HG02588 (cell line): ENCODE measurements at regions not wholly inside any gene's neighbourhood (a gene's known extent, or its start where the extent isn't known, plus 50 kb on each side); places are given as distances from the start of the nearest gene placed in this dataset.
"Not testable (repeated sequence)": the region's sequence is repeated elsewhere in the genome, so short reads cannot be mapped to it uniquely, and the experiment has no call there.

Source experiments
- ATAC-seq: cut with Tn5 transposase; IDR thresholded peaks from one replicate; pipeline ENCODE4 v1.9.1; 2021; ENCODE audit warnings: mild to moderate bottlenecking, moderate library complexity; ENCODE audit not compliant: unreplicated experiment

DNA sequence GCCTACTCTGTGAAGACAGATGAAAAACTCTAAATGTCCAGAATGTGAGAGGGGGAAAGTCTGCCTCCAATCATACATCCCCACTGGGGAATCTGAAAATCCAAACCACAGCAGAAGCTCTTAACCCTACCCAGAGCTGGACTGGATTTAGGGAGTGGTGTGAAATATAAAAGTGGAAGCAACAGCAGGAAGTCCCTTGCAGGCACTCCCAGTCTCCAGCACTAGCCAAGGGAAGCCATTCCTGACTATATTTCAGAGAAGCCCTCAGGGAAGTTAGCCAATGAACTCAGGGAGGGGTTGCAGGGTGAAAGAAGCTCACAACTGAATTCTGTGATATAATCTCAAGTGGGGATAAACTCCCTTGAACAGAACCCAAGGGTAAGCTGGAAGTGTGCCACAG is 51.5 kb downstream of the CRPPA start:
- no peak for ATAC-seq

DNA sequence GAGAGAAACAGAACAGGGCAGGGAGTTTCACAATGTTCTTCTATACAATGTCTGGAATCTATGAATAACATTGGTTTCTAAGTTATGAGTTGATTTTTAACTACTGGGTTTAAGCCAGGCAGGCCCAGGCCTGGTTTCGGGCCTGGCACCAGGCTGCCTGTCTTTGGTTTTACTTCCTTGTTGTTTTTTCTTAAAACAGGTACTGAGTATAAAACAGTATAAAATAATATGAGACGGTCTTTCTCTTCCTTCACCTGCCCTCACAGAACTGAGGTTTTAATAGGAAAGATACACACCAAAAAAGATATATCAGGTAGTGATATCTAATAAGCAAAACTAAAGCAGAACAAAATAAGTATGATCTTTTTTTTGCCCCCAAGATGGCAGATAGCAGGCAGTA is 52.0 kb downstream of the CRPPA start:
- not testable (repeated sequence) for ATAC-seq

DNA sequence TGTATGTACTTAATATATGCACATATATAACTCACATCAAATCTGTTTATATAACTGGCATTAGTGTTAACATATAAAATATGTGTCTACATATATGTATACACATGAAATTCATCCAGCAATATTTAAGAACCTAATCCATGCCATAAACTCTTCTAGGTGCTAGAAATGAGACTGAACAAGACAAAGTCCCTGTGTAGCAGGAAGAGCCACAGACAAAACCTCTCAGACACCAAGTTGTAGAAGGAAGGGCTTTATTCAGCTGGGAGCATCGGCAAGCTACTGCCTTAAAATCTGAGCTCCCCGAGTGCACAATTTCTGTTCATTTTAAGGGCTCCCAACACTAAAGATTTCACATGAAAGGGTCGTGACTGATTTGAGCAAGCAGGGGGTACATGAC is 52.5 kb downstream of the CRPPA start:
- ATAC-seq: no peak

DNA sequence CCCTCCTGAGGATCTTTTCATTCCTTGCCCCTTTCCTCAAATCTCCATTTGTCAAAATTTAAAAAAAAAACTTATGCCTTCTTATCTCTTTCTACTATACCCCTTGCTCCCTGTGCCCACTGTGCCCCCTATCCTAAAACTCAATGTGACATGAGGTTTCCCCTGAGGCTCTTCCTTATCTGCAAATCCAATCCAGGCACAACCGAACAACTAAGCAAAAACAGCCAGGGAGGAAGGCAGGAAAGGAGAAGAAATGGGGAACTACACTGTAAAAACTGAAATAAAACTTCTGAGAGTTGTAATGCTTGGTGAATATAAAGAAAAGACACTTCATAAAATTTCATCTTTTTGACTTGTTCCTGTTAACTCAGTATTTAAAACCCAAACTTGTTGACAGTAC is 54.2 kb downstream of the CRPPA start:
- no peak for ATAC-seq

DNA sequence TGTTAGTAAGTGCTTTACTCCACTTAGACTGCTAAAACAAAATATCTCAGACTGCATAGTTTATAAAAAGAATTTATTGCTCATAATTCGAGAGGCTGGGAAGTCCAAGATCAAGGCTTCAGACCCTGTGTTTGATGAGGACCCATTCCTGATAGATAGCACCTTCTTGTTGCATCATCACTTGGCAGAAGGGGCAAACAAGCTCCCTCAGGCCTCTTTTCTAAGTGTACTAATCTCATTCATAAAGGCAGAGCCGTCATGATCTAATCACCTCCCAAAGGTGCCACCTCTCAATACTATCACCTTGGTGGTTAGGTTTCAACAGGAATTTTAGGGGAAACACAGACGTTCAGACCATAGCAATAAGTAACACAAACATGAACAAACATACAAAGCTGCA is 55.4 kb downstream of the CRPPA start:
- no peak for ATAC-seq

DNA sequence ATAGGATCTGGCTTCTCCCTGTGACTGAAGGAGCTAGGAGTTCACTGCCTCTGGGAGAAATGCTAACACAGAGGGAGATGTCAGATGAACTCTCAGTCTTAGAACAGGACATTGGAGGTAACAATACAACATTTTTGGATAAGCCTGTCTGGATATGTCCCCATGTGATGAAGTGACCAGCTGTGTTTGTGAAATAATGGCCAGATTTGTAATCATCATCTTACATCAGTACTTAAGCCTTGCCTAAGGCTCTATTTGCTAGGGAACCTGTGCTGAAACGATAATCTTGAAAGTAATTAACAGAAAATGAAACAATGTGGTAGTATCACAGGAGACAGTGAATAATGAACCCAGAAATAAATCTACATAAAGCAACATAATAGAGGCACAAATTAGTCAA is 56.2 kb downstream of the CRPPA start:
- peak; percentile 44 for ATAC-seq

DNA sequence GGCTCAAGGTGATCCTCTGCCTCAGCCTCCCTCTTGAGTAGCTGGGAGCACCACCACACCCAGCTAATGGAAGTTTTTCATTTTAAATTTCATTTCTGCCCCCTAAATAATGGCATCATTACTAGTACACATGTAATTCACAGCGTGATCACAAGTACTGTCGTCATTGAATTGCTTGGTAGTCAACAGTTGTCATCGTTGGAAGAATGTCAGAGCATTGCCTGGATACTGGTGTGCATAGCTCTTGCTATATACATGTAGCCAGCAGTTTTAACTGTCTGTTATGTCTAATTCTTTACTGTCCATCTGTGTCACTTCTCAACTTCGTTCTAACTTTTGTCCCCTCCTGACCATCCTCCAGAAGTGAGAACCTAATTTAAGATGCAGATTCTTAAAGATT is 62.1 kb downstream of the CRPPA start:
- no peak for ATAC-seq

DNA sequence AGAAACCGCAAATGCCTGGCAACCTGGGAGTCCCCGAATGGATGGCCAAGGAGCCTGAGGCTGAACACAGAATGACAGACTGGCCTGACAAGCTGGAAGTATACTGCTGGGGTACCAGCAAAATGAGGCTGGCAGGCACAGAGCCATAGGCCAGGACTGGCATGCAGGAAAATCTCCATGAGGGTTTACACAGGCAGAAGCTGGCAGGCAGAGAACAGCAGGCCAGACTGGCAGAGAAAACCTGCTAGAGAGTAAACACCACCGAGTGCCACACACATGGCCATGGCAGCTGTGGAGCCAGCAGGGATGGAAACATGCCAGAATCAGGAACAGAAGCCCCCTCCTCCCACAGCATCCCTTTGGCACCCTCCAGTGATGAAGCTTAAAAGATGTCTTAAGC is 63.4 kb downstream of the CRPPA start:
- ATAC-seq: no peak

DNA sequence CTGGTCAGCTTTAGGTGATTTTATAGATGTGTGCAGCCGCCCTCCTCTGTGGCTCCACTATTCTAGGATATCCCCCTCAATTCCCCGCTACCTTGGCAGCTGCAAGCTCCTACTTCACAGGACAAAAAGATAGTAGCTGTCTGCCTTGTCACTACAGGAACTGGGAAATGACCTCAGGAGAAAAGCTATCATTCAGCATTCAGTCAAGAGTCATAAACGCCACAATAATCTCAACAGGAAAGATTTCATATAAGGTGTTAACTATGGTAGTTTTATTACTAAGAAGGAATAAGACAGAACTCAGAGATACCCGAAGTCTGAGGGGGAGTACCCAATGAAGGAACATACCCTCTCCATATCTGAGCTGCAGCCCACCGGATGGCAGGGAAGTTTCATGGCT is 63.9 kb downstream of the CRPPA start:
- ATAC-seq: no peak

DNA sequence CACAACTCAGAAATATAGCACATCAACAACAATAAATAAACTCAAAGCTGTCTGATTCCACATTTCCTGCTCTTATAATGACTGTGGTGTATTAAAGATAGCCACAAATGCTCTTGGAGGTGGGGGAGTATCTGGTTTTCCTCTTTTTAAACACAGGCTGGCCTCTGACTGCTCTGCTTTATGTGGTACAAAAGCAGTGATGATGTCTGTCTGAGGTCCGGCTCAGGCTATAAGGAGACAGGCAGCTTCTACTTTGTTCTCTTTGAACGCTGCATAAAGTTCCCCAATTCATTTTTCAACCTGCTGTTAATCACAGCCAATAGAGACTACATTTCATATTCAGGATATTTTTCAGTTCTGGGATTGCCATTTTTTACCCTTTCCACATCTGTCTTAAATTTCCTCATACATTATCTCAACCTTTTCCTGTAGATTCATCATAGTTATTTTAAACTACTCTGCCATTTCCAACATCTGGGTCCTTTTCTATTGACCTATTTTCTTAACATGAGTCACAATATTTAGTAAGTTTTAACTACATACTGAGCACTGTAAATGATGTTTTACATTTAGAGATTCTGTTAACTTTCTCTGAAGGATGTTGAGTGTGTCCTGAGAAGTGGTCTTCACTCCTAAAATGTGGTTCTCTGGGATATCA is 64.9 kb downstream of the CRPPA start:
- ATAC-seq: no peak

DNA sequence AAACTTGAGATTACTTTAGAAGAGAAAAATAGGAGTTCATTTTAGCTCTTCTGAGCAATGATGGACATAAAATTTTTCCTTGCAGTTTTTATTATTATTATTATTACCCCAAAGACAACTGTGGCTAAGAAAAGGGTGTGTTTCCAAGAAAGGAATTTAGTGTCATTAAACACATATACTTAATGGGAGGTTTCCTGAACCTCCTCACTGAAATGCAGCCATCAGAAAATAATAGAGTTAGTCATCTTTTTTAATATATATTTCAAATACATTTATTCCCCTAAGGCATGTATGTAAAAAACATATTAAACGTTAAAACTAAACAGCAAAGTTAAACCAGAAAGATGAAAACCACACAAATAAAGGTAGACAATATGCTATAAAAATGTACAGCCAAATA is 66.8 kb downstream of the CRPPA start:
- ATAC-seq: no peak

DNA sequence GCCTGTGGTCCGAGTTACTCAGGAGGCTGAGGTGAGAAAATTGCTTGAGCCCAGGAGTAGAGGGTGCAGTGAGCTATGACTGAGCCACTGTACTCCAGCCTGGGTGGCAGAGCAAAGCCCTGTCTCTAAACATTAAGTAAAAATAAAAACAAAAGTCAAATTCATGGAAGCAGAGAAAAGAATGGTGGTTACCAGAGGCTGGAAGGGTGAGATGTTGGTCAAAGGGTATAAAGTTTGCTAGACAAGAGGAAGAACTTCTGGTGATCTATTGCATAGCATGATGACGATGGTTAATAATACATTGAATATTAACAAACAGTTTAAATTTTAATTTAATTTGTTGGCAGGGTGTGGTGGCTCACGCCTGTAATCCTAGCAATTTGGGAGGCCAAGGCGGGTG is 68.1 kb downstream of the CRPPA start:
- no peak for ATAC-seq

DNA sequence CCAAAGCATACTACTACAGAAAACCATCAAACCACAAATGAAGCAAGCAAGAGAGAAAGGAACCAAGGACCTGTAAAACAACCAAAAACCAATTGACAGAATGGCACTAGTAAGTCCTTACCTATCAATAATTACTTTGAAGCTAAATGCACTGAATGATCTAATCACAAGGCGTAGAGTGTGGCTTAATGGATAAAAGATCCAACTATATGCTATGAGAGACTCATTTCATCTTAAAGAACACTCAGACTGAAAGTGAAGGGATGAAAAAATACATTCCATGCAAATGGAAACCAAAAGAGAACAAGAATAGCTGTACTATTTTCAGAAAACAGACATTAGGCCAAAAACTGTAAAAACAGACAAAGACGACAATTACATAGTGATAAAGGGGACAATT is 70.7 kb downstream of the CRPPA start:
- peak; percentile 55 for ATAC-seq

DNA sequence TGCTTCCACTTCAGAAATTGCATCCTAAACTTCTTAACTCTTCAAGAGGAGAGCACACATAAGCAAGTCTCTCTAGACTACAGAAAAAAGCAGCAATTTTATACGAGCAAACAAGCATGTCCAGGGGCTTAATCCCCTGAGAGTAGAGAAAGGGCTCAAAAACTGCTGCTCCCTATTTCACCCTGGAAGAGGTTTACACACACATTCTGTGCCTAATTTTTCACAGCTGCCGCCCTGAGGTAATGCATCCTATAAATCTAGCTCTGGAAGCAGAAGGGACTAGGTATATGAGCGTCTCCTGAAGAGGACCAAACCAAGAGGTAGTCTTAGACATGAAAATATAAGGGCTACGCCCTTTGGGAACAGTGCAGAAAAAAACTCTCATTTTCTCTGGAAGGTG is 73.1 kb downstream of the CRPPA start:
- no peak for ATAC-seq

DNA sequence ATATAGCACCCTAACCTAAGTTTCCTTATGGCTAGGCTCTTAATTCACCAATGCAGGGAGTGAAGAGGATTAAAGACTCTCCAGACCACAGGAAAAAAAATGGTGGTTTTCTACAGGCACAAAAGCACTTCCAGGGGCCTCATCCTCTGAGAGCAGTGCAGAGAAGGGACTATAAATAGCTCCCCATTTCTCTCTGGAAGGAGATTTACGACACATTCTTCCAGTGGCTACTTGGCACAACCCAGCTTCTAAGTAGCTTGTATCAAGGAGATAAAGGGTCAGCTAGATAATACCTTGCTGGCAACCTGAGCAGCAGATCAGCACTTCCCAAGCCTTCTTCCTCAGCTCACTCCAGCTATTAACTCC is 73.5 kb downstream of the CRPPA start:
- ATAC-seq: no peak

DNA sequence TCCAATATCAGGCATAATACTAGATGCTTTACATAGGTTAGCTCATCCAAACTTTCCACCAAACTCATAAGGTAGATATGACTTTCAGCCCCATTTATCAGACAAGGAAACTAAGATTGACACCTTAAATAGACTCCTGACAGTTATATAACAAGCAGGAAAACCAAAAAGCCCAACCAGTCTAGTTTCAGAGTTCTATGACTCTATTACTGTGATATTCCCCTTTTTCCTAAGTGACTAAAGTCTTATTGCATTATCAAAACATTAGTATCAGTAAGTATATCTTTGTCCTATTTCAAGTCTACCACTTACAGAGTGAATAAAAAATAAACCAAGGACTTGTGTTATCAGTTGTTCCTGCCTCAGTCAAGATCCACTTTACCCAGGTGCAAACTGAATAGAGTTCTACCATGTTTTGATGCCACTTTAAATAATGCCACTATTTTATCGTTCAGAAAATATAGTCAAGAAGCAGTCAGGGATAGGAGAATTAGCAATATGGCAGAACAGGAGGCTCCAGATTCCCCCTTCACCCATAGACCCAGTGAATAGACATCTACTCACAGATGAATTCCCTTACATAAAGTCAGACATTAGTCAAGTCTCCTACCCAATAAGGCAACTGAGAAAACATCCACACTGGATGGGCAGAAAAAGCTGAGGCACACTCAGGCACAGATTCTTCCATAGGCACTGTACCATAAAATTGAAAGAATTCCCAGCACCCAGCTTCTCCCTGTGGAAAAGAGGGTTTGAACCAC is 74.1 kb downstream of the CRPPA start:
- ATAC-seq: no peak

DNA sequence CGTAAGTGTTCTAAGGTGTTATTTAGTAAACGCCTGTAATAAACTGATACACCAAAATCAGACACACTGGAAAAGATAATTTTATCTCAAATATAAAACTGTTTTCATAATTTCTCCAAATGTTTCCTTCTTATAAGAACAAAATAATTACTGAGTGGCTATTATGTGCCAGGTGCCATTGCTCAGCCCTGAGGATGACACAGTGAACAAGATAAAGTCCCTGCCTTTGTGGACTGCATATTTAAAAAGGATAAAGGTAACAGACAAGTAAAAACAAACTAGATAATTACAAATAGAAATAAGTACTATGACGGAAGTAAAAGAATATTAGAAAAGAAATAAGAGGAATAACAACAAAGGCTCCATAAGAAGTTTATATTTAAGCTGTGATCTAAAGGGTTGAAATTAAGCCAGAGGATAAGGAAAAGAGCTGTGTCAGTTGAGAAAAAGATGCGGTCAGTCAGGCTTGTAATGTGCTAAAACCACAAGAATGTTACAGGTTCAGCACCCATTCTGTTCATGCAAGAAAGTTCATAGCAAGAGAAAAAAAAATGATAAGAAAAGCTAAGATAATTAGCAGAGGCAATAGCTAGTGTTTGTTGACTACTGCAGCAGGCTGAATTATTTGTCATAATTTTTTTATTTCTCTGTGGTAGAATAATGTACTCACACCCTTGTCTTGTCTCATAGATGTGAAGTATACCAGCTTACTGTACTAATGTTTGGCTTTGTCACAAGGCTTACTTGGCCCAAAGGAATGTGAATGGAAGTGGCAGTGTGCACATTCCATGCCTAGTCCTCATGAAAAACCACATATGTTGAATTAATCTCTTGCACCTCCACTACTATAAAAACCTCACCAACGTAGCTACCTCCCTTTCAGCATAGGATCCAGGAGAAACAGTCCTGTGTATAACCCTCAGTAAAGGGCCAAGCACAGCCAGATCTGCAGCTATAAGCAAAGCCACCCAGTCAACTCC is 75.1 kb downstream of the CRPPA start:
- ATAC-seq: peak; percentile 57

DNA sequence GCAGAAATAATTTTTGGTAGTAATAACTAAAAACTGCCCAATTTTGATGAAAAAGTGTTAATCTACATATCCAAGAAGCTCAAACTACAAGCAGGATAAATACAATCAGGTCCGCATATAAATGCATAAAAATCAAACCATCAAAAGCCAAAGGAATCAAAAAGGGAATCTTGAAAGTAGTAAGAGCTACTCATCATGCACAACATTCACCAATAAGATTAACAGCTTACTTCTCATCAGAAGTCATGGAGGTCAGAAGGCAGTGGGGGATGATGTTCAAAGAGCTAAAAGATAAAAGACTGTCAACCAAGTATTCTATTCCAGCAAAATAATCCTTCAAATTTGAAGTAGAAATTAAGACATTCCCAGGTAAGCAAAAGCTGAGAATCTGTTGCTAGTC is 76.4 kb downstream of the CRPPA start:
- ATAC-seq: no peak

DNA sequence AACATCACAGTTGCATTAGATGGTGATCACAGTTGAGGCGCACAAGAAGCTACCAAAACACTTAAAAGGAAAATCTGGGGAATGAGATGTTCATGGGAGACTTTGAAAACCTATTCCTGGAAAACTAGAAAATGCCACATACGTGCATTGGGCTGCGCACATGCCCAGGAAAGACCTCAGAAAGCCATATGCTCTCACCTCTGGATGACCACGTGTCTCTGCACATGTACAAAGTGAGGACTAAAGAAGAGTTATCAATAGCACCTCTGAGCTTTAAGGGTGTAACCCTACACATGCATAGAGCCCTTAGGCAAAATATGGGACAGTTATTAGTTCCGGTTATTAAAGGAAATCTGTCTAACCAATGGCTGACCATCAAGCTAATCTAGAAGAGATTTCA is 77.7 kb downstream of the CRPPA start:
- ATAC-seq: no peak

DNA sequence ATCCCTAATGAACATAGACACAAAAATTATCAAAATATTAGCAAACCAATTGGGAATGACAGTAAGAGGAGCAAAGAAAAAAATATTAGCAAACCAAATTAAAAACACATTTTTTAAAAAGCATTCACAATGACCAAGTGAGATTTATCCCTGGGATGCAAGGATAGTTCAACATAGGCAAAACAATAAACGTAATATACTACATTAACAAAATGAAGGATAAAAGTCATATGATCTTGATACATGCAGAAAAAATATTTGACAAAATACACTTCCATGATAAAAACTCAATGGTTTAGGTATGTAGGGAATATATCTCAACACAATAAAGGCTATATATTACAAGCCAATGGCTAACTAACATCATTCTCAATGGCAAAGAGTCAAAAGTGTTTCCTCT is 83.3 kb downstream of the CRPPA start:
- ATAC-seq: no peak

DNA sequence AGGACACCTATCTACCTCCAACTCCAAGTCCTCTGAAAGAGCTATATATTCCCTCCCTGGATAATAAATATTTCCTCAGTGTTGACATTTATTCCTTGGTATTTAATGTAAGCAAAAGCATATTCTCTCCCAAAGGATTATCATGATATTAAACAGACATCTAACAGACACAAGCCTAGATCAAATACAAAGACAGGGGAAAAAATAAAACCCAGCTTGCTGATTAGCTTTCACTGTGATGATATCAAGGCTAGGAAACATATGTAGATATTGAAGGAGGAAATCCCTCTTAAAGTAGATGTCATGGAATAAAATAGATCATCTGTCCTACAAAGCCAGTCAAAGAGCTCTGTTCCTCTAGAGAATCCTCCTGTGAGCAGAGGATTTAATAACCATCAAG is 95.2 kb downstream of the CRPPA start:
- ATAC-seq: no peak

DNA sequence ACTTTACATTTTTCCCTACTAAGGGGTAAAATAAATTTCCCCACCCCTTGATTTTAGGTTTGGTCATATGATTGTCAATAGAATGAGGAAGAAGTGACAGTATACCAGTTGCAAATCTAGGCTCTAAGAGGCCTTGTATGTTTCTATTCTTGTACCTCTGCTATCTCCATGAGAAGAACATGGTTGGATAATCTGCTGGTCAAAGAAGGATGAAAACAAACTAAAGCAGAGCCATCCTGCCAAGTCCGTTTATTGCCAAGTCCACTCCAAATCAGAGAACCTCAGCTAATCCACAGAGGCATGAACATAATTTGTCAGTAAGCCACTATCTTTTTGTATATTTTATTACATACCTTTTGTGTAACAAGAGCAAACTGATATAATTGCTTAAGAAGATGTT is 98.0 kb downstream of the CRPPA start:
- no peak for ATAC-seq
